HK-2 (cell line): ENCODE measurements at regions not wholly inside any gene's neighbourhood (a gene's known extent, or its start where the extent isn't known, plus 50 kb on each side); places are given as distances from the start of the nearest gene placed in this dataset.
"Not testable (repeated sequence)": the region's sequence is repeated elsewhere in the genome, so short reads cannot be mapped to it uniquely, and the experiment has no call there.

Experiments
- DNase-seq: peaks from one replicate; pipeline ENCODE4 v3.0.0-alpha.2; 2018; ENCODE audit not compliant: unreplicated experiment

DNA sequence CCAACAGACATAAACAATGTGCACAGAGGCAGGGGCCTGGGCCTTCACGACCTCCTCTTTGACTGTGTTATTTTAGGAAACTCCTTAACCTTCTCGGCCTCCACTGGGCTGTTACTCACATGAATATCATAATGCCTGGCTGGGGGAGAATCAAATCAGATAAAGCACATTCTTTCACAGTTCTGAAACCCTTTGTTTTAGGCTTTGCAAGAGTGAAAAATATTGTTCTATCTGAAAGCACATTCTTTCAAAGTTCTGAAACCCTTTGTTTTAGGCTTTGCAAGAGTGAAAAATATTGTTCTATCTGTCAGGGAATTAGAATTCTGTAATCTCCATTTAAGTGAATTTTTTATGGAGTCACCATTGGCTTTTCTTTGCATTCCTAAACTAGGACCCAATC, 50.7 kb upstream of the SYNDIG1 start:
- no peak for DNase-seq

DNA sequence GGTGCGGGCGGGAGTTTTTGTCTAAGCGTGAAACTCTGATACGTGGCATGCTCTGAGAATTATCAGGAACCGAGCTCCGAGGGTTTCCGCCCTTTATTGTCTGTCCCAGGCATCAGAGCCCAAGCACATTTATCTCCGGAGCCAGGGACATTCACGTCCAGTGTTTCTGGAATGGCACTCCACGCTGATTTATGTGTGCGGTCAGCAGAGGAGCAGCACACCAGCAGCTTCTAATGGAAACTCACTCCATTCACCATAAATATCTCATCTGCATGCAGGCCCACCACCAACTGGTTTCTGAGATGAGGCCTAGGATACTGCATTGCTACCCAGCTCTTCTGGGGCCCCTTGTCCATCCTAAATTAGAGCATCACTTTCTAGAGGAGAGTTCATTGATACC, 51.9 kb upstream of the SYNDIG1 start:
- no peak for DNase-seq

DNA sequence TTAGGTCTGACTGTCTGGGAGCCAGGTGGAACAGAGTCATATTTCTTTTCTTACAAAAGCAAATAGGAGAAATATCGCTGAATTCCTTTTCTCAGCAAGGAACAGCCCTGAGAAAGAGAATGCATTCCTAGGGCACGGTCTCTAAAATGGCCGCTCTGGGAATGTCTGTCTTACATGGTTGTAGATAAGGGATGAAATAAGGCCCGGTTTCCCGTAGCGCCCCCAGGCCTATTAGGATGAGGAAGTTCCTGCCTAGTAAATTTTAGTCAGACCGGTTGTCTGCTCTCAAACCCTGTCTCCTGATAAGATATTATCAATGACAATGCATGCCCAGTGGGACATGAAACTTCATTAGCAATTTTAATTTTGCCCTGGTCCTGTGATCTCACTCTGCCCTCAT, 54.0 kb upstream of the SYNDIG1 start:
- not testable (repeated sequence) for DNase-seq

DNA sequence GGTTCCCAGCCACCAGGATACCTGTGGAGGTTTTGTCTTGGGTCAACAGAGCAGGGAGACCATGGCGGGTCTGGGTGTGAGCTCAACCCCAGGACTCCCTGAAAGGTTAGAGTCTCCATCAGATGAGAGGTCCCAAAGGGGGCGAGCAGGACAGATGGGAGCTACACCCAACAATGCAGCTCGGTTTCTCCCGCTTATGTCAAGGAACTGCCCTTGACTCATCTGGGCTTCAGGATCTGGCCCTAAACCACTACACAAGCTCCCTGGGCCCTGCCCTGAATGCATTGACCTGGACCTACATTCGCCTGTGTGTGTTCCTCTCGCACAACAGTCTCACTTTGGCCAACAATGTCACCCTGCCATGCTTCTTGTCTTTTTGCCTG, 57.6 kb upstream of the SYNDIG1 start:
- DNase-seq, result no peak

DNA sequence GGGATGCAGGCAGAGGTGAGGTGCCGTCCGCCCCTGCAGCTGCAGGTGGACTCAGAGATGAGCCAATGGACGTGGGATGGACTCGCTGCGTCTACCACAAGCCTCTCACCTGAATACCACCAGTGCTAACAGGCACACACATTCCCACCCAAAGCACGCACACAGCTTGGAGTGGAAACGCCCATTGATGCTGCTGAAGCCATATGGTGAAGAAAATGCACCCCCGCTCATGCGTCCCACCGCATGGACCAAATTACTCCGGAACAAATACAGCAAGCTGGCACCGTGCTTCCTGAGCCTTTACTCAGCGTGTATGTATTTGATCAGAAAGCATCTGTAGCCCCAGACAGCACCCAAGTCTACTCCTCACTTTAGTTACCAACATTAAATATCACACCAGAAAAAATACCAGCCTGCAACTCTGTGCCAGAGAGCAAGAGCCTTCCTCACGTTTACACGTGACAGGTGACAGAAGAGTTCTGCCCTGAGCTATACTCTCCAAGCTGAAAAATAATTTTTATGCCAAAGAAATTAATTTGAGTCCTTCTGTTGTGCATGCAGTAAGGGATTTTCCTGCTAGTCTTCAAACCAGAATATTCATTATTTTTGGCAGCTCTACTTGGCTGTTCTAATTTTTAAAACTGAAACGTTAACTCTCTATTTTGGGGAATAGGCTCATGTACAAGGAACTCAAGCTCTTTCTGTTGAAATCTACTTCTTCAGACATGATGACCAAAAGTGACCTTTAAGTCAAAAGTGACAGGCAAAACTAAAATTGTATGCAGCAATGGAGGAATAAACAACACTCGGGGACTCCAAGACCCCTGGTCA, 58.2 kb upstream of the SYNDIG1 start:
- DNase-seq, result no peak

DNA sequence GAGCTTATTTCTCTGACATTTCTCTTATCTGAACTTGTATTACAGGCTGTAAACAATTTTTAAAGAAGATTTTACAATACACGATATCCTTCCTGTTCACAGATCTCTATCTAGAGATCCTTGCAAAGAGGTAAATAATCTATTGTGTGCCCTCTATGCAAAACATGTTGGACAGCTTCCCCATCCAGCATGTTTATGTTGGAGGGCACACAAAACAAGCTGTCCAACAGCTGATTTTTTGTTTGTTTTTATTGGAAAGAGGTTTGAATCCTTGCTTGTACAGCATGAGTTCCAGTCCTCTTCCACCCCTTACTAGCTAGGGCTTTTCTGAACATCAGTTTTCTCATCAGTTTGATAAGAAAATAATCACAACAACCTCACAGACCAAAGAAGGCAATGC, 62.3 kb upstream of the SYNDIG1 start:
- no peak for DNase-seq

DNA sequence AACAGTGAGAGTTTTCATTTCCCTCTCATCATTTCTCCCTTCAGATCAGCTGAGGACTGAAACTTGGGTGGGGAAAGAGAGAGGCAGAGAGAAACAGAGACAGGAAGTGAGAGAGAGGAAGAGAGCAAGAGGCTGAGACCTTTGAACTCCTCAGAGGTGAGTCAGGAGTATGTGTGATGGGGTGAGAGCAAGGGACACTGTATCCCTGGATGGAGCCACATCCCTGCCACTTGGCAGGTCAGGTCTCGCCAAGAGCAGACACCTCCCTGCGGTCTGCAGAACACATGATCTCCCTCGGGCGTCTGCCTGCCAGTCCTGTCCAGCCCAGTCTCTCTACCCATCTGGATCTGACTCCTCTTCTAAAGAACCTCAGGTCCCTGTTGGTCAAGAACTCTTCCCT, 62.7 kb upstream of the SYNDIG1 start:
- no peak for DNase-seq

DNA sequence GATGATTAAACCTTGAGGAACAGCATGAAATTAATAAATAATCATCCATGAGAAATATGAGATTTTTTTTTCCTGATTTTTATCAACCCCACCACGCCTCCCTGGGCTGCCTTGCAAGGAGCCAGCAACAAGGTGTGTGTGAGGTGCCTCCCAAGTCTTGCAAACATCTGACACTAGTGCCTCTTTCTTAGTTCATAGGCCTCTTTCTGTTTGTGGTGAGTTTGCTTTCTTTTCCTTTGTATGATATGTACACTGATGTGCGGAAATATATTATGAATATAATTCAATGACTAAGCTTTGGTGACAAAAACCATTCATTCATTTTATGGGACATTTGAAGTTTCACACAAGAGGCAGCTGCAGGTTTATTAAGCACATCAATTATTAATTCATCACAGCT, 63.2 kb upstream of the SYNDIG1 start:
- DNase-seq, result no peak

DNA sequence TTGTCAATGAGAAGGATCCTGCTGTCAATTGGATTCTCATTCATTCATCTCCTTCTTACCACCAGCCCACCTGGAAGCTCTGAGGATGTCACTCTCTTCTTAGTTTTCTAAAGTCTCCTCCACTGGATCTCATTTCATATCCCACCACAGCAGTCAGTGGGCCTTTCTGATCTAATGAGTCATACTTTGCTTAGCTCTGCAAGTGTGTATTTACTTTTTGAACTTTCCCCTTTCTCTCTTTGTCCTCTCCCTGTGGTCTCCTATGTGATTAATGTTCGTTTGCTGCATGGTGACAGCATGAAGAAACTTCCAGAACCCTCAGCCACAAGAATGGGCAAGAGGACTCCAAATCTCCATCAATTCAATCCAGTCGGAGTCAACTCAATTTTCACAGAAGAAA, 63.6 kb upstream of the SYNDIG1 start:
- DNase-seq, result no peak

DNA sequence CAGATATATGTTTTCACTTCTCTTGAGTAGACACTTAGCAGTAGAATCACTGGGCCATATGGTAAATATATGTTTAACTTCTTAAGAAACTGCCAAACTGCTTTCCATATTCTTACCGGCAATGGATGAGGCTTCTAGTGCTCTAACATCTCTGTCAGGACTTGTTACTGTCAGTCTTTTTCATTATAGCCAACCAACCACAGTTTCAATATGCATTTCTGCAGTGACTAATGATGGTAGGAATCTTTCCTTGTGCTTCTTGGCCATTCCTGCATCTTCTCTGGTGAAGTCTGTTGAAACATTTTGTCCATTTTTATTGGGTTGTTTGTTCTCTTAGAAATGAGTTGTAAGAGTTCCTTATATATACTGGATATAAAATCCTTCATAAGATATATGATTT, 66.0 kb upstream of the SYNDIG1 start:
- no peak for DNase-seq

DNA sequence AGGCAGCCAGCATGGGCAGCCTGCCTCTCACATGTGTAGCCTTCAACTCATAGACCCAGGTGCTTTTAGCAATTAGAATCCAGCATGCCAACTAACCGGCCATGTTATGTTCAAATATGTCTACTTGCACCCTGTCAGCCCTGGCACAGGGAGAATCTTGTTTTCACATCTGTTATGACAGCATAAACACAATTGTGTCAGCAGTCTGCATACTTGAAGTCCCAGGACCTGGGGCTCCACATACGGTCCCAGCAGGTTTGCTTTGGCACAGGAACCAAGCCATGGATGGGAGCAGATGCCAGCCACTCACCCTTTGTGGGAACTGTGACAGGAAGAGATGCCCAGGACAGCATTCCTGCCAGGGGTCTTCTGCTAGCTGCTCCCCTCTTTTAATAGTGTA, 67.2 kb upstream of the SYNDIG1 start:
- no peak for DNase-seq

DNA sequence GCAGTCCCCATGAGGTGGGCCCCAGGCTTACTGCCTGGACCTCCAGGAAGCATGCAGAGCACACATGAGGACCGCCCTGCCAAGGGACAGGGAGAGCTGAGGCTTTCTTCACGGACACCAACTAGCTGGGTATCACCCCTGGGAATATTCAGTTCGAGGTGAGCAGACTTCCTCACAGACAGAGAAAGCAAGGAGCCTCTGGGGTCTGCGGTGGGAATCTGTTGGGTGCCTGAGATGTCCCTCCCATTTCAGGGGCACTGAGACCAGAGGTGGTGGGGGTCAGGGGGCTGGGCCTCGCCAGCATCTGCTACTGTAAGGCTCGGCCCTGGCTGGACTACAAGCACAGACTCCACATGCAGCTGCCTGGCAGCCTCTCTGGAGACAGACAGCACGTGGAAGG, 74.3 kb upstream of the SYNDIG1 start:
- DNase-seq, result no peak

DNA sequence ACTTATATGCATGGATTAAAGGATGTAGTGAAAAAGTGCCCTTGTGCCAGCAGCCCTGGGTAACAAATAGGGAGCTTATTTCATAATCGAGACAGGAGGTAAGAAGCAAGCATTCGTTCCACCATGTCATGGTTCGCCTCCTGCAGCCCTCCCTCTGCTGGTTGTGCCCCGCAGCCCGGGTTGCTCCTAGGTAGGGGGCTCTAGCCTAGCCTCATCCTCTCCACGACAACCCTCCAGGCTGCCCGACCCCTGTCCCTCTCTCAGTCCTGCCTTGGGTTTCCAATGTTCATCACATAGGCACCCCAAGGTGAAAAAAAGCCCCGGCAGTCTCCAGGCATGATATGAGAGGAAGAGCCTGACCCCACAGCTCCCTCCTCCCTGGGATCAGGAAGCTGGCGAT, 75.5 kb upstream of the SYNDIG1 start:
- no peak for DNase-seq

DNA sequence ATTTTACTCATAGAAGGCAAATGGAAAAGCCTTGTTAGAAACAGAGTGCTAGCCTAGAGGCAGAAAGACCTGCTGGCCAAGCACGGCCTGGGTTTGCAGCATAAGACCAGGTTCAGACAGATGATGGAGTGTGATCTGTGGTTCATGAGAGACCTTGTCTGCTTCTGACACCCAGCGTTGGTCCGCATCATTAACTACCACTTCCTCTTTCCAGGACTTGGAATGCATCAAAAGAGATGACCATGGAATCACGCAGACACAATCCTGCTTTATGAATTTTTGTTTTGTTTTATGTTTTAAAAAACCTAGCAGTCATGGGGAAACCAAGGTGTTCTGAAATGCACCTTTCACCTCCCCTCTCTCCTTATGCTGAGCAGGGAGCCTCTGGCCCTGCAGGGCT, 76.8 kb upstream of the SYNDIG1 start:
- no peak for DNase-seq

DNA sequence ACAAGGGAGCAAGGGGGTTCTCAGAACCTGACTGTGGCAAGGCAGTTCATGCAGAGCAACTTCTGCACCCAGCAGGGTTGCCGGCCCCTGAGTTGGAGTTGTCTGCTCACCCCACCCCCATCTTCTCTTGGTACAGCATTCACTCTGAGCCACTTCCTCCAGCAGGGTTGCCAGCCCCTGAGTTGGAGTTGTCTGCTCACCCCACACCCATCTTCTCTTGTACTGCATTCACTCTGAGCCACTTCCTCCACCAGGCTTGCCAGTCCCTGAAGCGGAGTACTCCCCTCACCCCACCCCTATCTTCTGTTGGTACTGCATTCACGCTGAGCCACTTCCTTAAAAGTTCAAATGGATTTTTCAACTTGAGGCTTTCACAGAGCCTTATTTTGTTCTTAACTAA, 79.7 kb upstream of the SYNDIG1 start:
- no peak for DNase-seq

DNA sequence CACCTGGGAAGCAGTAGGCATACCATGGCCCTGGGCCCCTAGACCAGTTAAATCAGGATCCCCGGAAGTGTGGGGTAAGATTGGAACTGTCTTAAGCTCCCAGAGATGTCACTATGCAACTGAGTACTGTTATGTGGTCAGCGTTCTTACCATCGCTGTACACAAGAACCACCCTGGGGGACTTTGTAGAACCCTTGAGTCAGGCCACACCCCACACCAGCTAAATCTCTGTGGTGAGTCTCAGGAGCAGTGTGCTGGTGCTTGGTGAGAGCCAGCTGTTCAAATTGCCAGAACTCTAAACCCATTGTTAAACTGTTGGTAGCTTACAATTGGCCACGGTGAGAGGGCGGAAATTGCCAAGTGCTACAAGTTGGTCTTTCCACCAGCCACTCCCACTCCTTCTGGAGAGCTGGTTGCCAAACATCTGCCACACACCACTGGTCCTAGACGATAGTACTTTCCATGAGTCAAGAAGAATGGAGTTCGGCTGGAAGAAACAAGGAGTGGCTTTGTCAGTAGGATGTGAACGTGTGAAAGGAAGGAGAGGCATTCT, 80.5 kb upstream of the SYNDIG1 start:
- DNase-seq, result no peak

DNA sequence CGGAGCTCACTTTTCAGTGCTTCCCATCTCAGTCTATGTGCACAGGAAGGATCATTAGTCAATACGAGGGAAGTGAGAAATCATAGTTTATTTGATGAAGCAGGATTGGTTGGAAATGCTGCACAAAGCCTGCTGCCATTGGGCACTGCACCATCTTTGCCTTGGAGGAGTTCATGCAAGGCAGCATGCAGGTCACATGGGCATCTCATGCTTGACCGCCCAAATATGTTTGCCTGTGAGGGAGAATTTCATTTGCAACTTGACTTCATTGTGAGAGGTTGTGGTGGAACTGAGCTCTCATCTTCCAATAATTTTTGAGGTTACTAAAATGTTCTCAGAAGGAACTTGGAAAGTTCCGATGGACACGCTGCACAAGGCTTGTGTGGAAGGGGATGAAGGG, 83.9 kb upstream of the SYNDIG1 start:
- no peak for DNase-seq

DNA sequence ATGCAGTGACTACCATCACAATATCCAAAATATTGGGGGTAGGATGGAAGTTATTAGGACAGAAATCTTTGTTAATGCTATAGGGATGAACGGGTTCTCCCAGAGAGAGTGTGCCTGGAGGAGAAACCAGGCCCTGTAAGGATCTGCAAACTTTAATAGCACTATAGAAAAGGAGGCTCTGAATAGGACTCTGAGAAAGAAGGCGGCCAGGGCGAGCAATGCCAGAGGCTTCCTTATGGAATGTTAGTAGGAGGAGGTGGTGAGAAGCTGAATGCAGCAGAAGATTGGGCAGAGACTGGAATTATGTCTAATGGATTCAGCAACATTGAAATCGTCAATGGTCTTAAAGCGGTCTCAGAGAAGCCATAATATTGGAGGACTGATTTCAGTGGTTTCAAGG, 84.6 kb upstream of the SYNDIG1 start:
- DNase-seq, result no peak

DNA sequence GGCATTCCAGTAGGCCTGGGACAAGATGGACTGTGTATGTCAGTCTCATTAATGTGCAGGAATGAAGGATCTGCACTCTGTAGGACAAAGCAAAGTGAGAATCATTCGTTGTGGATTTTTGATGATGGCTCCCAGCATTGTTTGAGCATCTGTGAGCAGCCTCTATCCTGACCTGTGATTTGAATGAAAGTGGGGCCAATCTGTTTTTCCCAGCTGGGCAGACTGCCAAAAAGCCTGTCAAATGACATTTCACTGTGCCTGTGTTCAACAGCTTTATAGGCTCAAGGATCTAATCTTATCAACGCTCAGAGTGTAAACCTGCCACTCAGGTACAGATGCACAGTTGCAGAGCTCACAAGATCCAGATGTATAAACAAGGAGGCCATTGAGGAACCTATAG, 86.7 kb upstream of the SYNDIG1 start:
- no peak for DNase-seq

DNA sequence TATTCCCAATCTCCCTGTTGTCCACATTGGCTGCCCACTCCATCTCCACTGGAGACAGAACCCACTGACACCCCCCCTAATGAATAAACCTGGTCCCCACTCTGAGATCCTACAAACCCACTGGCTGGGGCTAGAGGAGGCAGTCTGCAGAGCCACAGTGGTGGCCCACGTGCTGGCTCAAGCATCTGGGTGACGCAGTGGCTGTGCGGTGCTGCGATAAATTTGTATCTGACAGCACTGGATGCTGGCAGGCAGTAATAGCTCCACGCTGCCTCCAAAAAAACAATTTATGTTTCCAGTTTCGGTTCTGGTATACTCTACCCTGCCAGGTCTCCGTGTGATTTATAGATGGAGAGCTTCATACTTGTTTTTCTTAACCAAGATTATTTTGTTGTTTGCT, 87.1 kb upstream of the SYNDIG1 start:
- DNase-seq, result no peak

DNA sequence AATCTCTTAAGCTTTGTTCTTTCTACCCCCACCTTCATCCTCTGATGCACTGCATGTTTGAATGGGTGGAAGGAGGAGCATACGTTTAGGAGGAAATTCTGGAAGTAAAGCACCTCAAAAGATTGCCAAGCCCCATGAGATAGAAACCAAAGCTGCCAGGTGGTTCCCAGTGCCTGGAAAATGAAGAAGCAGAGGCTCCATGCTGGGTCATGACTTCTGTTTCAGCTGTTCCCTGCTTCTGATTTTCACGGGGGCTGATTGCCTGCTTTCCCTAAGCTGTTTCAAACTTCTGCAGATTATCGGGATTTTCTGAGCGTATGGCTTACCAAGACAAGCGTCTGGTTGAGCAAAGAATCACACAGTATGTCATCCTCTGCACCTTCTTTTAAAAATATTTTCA, 87.5 kb upstream of the SYNDIG1 start:
- no peak for DNase-seq

DNA sequence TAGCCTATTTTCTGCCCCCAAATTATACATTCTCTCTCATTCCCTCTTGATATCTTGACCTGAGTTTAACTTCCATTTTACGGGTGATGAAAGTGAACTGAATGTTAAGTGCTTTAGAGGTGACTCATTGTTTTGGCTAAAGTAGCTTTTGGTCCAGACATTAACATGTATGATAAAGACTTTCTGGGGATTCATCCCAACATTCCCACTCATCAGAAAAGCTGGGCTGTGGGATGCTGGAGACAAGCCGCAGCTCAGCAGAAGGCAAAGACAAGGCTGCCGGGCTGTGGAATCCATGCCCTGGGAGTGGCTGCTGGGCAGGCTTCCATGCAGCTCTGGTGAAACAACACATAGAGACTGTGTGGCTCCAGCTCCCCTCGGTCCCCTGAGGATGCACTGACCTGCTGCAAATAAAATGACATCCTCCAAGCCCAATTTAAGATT, 89.9 kb upstream of the SYNDIG1 start:
- DNase-seq, result no peak

DNA sequence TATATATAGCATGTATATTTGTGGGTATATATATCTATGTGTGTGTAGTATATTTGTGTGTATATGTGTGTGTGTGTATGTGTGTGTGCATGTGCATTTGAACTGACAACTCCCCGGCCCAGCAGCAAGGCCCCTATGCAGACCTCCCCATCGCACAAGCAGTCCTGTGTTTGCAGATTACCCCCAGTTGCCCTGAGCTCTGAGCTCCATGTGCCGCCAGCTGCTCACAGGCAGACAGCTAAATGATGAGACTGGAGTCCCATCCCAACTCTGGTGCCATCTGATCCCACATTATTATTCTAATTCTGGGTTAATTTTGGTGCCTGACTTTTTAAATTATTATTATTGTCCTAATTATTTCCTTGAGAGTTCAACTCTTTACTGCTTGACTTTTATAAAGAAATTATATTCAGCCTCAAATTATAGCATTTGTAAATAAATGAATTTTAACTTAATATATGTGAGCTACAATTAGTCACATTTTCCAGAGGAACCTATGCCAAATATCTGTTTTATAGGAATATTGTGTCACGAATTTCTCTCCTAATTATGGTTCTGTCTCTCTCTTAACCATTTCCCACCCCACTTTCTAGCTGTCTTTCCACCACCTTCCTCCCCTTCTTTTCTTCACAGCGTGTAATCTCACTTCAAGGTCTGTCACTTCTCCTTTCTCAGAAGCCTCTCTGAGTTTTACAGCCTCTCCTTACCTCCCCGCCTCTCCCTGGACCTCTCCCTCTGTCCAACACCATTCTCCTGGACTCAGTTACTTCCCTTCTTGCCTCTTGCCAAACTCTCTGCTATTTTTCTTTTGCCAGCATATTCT, 90.6 kb upstream of the SYNDIG1 start:
- no peak for DNase-seq
